A549 (cell line): ENCODE measurements at regions not wholly inside any gene's neighbourhood (a gene's known extent, or its start where the extent isn't known, plus 50 kb on each side); places are given as distances from the start of the nearest gene placed in this dataset.

Experiments used
- CHD4 ChIP-seq: fragments of 200-600 bp; sonication (generic); IDR thresholded peaks from 2 replicates; pipeline ENCODE4 v1.6.1; 2016; ENCODE audit warnings: antibody characterized with exemption, mild to moderate bottlenecking, borderline replicate concordance
- EP300 ChIP-seq, 2 experiments: fragments of >200 bp; sonication (Bioruptor Twin); formaldehyde crosslinking; IDR thresholded peaks; 2 replicates in 1 of 2; 3 replicates in 1 of 2; pipeline ENCODE4 v1.6.1; 2016 to 2017
- HOXA7 ChIP-seq: fragments of 250-450 bp; sonication (Bioruptor Pico); IDR thresholded peaks from 2 replicates; pipeline ENCODE4 v1.5.0; 2020; ENCODE audit warnings: mild to moderate bottlenecking, moderate library complexity
- MAZ ChIP-seq: fragments of 150-350 bp; IDR thresholded peaks from 2 replicates; pipeline ENCODE4 v1.6.1; 2014; ENCODE audit warnings: antibody characterized with exemption, low read depth, low read length, borderline replicate concordance
- MYC ChIP-seq: IDR thresholded peaks from 2 replicates; pipeline ENCODE4 v1.6.1; 2012; ENCODE audit warnings: mild to moderate bottlenecking, inconsistent platforms, low read length, improper control_type of control experiment, borderline replicate concordance
- POLR2A ChIP-seq: IDR thresholded peaks from 2 replicates; pipeline ENCODE4 v1.6.1; 2012; ENCODE audit warnings: mild to moderate bottlenecking, low read length
- SMC3 ChIP-seq: fragments of >200 bp; sonication (Bioruptor Twin); formaldehyde crosslinking; IDR thresholded peaks from 3 replicates; pipeline ENCODE4 v1.6.1; 2018; ENCODE audit warnings: inconsistent platforms
- TF ChIP-seq, protein P1 (sequence below): fragments of >200 bp; sonication (Bioruptor Twin); formaldehyde crosslinking; IDR thresholded peaks from 3 replicates; pipeline ENCODE4 v1.5.1; 2016

DNA sequence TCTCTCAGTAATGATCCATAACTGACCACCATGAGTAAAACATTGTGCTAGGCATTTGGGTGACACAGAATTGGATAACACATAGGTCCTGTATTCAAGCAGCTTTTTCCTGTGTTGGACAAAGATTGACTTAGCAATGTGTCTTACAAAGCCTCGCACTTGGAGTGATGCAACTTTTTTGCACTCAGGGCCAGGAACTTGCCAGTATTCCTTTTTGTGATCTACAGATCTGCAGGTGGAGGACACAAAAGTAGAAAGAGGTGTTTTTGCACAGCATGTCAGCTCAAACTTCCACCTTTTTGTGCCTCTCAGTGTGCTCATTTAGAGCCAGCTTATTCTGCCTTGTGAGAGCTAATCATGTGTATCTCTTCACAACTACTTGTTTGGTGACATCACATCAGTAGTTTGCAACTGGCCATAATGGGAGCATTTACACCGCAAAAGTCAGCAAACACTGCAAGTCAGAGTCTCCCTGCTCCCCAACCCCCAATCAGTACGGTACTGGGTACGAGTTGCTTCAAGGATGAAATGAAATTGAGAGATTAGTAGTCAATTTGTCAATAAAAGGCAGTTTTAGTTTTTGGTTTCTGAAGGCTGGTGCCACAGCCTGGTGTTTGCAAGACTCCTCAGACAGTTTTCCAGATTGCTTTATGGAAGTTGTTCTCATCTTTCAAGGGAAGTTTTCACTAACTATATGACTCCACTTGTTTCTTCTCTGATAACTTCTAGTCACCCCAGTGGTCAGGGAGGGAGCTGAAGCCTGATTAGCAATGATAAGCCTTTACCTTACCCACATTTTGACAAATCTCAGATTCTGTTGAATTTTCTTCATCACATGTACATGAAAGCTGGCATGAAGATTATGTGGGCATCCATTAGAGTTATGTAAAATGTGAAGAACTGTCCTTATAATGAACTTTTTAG is 149.1 kb downstream of the PDCD6IP start:
- no peak for TF ChIP-seq POLR2A
- no peak for TF ChIP-seq MYC
- no peak for TF ChIP-seq EP300 (IDR thresholded peaks at IDR 0.05)
- TF ChIP-seq HOXA7 (CRISPR knock-in tag), result no peak
- TF ChIP-seq, protein P1, sequence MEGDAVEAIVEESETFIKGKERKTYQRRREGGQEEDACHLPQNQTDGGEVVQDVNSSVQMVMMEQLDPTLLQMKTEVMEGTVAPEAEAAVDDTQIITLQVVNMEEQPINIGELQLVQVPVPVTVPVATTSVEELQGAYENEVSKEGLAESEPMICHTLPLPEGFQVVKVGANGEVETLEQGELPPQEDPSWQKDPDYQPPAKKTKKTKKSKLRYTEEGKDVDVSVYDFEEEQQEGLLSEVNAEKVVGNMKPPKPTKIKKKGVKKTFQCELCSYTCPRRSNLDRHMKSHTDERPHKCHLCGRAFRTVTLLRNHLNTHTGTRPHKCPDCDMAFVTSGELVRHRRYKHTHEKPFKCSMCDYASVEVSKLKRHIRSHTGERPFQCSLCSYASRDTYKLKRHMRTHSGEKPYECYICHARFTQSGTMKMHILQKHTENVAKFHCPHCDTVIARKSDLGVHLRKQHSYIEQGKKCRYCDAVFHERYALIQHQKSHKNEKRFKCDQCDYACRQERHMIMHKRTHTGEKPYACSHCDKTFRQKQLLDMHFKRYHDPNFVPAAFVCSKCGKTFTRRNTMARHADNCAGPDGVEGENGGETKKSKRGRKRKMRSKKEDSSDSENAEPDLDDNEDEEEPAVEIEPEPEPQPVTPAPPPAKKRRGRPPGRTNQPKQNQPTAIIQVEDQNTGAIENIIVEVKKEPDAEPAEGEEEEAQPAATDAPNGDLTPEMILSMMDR, result no peak
- TF ChIP-seq MAZ, result no peak
- no peak for TF ChIP-seq CHD4
- no peak for TF ChIP-seq SMC3
